ENCODE measurements at regions not wholly inside any gene's neighbourhood (a gene's known extent, or its start where the extent isn't known, plus 50 kb on each side); places are given as distances from the start of the nearest gene placed in this dataset.

DNA sequence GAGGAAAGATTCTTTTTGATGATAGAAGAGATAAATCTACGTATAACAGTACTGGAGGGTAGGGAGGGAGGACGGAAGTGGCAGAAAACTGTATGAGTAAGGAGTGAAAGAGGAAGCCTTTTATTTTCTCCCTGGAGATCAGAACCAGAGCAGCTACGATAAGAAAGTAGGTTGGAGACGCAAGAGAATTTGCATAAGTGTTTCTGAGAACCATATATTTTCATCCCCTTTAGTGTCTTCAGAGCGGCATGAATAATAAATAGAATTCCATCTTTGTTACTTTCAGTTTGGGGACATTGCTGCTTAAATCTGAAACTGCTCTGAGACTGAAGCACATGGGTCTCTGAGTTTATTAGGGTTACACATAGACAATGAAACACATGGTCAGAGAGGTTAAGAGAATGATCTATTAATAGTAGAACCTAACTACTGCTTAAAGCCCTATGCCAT, 230.2 kb upstream of the TNP1 start:
- in situ Hi-C loops (cut with HindIII; ENCODE audit: low sequenced_read_pairs), result no loop called here

GRCh38 chr2:217086718-217087117, 226.9 kb upstream of the TNP1 start:
- in situ Hi-C loops (cut with HindIII; ENCODE audit: low sequenced_read_pairs), result no loop called here

GRCh38 chr2:217086038-217086522, 226.2 kb upstream of the TNP1 start:
- in situ Hi-C loops (cut with HindIII; ENCODE audit: low sequenced_read_pairs), result no loop called here

DNA sequence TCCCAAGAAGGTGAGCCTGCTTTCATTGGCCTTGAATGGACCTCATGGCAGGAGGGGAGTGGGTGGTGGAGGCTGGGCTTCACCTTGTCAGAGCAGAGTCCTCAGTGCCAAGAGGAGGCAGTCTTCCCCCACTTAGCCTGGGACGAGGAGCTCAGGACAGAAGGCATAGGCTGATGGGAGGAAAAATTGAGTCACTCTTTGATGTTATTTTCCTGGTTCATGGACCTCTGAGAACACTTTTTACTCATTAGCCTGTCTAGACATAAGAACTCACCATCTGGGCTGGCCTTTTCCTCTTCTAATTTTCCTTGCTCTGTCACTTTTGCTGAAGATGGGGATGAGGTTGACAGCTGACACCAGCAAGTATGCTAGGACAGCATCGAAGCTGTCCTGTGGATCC, 225.7 kb upstream of the TNP1 start:
- in situ Hi-C loops (cut with HindIII; ENCODE audit: low sequenced_read_pairs), result no loop called here

DNA sequence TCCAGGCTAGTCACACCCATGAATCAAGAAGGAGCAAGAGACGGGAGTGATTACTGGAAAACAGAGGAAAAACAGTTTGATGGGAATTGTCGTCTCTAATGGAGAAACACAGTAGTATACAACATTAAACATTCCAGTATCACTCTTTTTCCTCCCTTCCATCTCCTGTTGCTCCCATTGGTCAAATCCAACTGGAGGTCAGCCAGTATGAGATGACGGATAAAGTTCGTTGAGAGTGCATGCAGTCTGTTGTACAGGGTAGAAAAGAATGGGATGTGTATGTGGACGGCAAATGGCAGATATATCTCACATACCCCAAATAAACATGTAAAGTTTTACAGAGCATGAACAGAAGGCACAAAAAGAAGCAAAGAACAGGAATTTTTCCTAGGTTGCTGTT, 221.9 kb upstream of the TNP1 start:
- in situ Hi-C loops (cut with HindIII; ENCODE audit: low sequenced_read_pairs), result no loop called here

- in situ Hi-C loops (cut with HindIII; ENCODE audit: low sequenced_read_pairs), result no loop called here
Measured at GRCh38 chr2:217079165-217079564, 219.3 kb upstream of the TNP1 start.

GRCh38 chr2:217077831-217078407, 218.1 kb upstream of the TNP1 start:
- in situ Hi-C loops (cut with HindIII; ENCODE audit: low sequenced_read_pairs), result no loop called here

GRCh38 chr2:217076657-217077232, 216.9 kb upstream of the TNP1 start:
- in situ Hi-C loops (cut with HindIII; ENCODE audit: low sequenced_read_pairs), result no loop called here

DNA sequence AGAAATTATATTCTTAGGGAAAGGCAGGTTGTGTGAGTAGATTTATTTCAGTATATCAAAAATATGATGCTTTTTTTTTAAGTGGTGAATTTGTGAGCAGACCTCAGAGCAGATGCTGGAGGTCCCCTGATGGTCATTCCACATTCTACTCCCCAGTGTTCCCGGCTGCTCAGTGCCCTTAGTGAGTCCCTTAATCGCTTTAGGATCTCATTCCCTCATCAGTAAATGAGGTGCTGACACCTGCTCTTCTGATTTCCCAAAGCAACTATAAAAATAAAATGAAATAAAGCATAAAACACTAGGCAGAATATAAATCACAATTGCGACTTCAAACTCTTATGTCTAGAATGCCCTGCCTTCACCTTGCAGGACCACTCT, 216.2 kb upstream of the TNP1 start:
- in situ Hi-C loops (cut with HindIII; ENCODE audit: low sequenced_read_pairs), result no loop called here

DNA sequence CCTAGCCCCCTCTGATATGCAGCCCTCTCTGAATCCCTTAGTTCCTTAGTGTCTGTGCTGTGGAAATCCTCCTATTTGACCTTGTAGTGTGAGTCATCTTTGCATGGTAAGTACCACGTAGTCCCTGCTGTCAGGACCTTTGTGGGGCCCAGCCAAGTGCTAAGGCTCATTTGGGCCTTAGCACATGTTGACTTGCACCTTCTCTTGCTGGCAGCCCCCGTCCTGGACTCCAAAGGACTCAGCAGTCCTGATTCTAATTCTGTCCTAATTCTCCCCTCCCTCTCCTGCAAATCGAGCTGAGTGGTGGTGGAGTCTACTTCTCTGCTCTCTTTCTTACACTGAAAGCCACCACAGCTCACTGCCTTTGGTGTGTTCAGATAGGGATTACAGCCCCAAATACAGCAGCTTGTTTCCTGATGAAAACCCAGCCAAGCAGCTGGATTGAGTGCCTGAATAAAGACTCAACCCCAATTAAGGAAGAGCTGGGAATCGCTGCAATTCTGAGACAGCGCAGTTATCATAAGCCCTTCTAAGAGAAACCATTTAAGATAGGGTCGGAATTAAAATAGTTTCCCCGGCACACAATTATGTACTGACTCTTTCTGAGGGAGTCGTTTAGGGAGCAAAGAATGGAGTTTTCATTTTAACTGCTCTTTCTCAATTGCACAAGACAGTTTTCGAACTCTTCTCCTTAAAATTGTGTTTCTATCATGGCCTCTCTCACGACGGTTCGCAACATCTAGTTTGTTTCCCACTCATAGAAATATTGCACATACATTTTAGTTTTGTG, 215.6 kb upstream of the TNP1 start:
- in situ Hi-C loops (cut with HindIII; ENCODE audit: low sequenced_read_pairs), result no loop called here

- in situ Hi-C loops (cut with HindIII; ENCODE audit: low sequenced_read_pairs), result no loop called here
Measured at GRCh38 chr2:217074576-217075255, 214.9 kb upstream of the TNP1 start.

DNA sequence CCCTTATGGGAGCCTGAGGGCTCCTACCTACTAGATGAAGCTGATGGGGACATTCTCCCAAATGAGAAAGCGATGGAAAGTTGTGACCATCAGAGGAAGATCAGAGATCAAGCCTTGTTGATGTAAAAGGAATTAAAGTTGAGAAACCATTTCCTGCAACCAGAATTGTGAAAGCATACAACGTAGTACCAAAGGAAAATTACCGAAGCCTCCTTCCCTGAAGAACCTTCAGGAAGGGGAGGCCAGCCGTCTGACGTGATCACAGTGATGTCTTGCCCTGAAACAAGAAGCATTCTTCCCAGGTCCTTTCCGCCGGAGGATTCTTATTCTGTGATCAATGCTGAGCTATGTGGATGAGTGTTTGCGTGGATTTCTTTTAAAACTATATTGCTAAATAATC, 211.6 kb upstream of the TNP1 start:
- in situ Hi-C loops (cut with HindIII; ENCODE audit: low sequenced_read_pairs), result no loop called here

DNA sequence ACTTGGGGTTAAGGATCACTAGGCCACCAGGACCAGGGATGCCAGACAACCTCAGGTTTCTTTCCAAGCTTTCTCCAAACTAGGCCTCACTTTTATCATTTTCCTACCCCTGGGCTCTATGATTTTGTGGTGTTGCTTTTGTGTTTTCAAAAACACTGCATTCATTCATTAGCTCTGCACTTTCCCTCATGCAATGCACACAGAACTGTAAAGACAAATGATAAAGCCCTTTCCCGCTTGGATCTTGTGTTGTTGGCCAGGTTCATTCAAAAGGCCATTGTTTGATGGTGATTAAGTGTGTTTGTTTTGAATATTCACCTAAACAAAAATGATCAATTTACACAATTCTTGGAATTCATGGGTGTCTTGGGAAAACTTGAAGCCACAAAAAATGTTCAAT, 210.7 kb upstream of the TNP1 start:
- in situ Hi-C loops (cut with HindIII; ENCODE audit: low sequenced_read_pairs), result no loop called here

DNA sequence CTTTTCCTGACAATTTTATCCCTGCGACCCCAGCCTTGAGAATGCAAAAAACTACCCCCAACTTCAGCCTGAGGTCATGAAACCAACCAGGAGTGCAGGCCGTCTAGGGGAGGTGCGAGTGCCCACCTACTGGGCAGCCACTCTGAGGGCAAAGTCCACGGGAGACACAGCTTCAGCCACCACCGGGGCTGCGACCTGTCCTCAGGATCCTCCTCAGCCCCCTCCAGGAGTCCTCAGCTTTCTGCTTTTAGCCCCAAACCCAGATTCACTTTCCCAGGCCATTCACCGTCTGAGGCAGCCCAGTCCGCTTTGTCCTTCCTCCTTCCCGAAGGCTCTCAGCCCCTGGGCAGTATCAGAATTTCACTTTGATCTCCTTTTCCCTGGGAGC, 210.2 kb upstream of the TNP1 start:
- in situ Hi-C loops (cut with HindIII; ENCODE audit: low sequenced_read_pairs), result no loop called here

- in situ Hi-C loops (cut with HindIII; ENCODE audit: low sequenced_read_pairs), result no loop called here
Measured at GRCh38 chr2:217069263-217070042, 209.6 kb upstream of the TNP1 start.

DNA sequence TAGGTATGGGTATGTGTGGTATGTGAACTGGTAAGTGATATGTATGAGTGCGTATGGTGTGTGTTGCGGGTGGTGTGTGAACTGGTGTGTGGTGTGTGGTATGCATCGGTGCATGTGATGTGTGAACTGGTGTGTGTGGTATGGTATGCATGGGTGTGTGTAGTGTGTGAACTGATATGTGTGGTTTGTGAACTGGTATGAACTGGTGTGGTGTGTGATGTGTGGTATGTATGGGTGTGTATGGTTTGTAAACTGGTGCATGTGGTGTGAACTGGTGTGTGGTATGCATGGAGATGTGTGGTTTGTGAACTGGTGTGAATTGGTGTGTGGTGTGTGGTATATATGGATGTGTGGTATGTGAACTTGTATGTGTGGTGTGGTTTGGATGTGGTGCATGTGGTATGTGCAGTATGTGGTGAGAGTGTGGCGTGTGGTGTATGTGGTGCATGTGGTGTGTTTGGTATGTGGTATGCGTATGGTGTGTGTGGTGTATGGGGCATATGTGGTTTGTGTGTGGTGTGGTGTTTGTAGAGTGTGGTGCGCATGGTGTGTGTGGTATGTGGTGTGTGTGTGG, 208.9 kb upstream of the TNP1 start:
- in situ Hi-C loops (cut with HindIII; ENCODE audit: low sequenced_read_pairs), result no loop called here

DNA sequence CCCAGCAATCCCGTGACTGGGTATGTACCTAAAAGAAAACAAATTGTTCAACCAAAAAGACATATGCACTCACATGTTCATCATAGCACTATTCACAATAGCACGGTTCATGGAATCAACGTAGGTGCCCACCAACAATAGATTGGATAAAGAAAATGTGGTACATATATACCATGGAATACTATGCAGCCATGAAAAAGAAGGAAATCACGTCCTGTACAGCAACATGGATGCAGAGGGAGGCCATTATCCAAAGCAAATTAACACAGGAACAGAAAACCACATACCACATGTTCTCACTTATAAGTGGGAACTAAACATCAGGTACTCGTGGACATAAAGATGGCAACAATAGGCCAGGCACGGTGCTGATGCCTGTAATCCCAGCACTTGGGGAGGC, 207.9 kb upstream of the TNP1 start:
- in situ Hi-C loops (cut with HindIII; ENCODE audit: low sequenced_read_pairs), result no loop called here

GRCh38 chr2:217066510-217067270, 206.8 kb upstream of the TNP1 start:
- in situ Hi-C loops (cut with HindIII; ENCODE audit: low sequenced_read_pairs), result no loop called here

DNA sequence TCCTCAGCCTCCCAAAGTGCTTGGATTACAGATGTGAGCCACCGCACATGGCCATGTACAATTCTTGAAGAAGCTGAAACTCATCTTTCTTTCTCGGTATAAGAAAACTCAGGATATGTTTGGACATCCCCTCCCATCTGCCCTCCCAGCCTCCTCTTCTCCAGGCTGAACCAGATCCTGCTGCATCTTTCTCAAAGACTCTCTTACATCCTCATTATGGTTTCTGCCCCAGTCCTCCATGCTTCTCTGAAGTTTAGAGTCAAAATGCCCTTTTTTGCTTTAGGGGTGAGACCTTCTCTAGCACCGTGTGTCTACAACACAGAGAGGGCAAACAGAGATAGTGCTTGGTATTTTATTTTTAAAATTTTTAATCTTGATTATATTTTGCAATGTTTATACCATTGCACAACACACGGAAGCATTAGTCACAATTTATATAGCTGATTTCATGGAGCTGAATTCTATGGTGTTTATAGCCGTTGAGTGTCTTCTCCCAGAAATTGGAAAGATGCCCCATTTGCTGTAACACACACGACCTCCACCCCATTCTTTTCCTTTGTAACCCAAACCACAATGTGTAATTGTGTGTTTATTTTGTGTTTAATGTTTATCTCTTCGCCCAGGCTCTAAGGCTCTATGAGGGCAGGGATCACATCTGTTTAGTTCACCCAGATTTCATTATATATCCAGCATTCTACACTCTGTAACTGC, 206.0 kb upstream of the TNP1 start:
- in situ Hi-C loops (cut with HindIII; ENCODE audit: low sequenced_read_pairs), result no loop called here

Data from DLD1 (cell line).